GM21367 (cell line): ENCODE measurements at regions not wholly inside any gene's neighbourhood (a gene's known extent, or its start where the extent isn't known, plus 50 kb on each side); places are given as distances from the start of the nearest gene placed in this dataset.

Source experiments
- ATAC-seq: cut with Tn5 transposase; IDR thresholded peaks from one replicate; pipeline ENCODE4 v1.9.1; 2021; ENCODE audit not compliant: unreplicated experiment

DNA sequence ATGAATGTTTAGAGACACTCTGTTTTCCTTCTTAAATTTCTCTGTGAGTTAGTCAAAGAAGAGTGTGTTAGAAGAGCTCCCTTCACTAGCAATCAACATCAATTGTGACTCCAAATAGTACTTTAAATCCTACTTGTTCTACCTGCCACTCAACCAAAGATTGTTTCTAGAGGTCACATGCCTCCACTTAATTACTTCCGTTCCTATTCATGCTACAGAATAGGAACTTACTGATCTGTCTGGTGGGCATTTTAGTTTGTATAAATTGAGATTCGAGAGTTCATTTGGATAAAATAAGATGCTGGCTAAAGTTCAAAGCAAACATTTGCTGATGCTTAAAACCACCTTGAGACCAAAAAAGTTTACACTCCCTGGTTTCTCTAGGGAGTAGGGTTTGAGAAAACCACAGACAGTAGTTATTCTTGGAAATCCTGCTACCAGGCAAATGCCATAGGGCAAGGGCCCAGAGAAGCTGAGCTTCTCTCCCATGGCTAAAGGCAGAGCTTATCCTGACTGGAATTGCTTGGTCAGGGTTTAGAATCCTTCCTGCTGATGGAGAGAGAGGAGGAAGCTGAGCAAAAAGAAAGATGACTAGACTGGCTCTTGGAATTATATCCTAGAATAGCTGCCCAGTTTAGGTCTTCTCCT, 389.6 kb upstream of the ATP2B1 start:
- ATAC-seq, result no peak

DNA sequence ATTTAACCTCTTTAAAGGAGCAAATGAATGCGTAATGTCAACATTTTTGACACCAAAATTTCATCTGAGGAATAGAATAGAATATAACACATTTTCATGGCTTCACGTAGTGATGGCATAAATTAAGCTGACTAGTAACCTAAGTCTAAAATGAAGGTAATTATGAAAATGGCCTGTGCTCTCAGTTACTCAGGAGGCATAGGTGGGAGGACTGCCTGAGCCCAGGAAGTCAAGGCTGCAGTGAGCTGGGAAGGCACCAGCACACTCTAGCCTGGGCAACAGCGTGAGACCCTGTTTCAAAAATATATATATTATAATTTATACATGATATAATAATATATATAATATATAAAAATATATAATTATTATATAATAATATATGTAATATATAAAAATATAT, 383.2 kb upstream of the ATP2B1 start:
- ATAC-seq, result no peak

DNA sequence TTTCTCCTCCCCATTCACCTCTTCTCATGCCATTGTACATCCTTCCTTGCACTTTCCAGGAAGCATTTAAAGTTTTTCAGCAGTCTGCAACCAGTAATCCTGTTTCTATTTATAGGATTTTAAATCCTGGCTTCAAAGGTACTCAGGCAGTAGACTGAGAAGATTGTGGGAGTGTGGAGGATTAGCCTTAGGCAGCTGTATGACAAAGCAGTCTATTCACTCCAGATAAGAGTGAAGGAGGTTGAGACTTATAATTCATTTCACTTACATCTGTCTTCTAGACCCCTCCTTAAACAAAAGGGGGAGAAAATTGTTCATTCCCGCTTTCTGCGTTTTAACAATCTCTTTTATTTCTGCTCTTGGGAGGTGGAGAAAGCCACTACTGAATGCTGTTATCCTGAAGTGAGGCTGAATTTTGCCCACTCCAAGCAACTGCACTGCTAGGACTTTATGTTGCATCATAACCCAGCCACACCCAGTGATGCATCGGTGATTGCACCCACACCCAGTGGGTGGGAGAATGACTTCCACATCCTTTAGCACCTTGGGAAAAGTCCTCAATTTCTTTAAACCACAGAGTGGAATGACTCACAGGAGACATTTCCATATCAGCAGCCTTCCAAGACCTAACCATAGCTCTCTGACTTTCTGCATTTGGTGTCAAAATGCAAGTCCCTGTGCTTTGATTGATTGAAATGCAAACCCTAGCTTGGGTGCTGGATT, 382.5 kb upstream of the ATP2B1 start:
- no peak for ATAC-seq

DNA sequence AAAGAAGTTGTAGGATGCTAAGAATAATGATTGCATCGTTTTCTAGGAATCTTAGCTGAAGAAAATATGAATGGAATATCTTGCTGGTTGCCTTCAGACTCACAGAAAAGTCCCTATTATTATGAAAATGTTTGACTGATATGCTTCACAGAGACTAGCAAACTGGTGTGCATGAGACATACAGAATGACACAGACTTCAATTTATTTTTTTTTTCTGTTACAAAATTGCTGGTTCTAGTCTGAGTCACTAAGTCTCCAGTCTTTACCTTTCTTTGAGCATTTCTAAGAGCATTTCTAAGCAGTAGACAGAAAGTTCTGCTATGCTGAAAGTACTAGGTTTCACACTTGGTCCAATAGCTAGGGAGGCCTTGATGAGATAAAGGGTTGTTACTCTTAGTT, 377.6 kb upstream of the ATP2B1 start:
- no peak for ATAC-seq

DNA sequence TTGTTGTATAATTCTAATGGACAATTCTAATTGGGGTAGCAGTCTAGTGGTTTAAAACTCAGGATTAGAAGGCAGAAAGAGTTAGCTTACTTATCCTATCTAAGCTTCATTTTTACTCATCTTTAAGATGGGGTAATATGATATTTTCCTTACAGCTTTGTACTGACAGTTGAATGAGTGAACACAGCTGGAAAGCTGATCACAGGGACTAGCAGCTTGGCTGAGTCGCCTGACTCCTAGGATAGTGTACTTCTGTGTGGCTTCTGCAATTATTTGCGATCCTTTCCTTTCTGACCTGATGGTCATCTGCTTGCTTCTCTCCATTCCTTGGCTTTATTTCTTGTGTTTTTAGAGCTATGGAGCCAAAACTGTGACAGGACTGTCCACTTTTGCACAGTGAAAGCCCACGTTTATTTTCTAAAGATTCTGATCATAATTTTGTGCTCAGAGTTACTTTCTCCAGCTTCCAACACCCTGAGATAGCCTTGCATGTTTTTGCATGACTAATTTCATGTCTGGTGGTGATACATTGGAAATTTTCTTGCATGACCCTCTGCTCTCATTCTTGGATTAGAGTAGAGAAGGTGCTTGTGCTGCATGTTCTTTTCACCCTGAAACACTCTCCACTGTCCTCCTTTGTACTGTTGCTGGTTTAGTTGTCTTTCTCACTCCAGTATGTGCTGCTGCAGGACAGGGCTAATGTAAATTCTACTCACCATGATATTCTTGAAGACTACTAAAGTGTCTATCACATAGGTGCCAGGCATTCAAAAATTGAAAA, 377.0 kb upstream of the ATP2B1 start:
- ATAC-seq, result no peak

DNA sequence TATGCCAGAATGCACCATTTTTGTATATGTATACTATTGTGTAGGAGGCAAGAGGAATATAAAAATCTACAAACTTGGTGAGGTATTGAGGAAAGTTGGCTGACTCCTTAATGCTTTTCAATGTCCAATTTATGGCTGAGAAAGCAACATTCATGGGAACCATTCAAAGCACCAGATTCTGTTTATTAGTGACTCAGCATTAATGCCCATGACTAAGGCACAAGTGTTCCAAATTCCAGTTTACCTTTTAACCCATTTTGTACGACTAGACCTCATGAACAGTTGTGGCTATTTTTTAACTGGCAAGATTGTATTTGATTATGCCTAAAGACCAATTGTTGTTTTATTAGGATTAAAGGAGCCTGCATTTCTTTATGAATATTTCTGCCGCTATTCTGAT, 375.4 kb upstream of the ATP2B1 start:
- no peak for ATAC-seq

DNA sequence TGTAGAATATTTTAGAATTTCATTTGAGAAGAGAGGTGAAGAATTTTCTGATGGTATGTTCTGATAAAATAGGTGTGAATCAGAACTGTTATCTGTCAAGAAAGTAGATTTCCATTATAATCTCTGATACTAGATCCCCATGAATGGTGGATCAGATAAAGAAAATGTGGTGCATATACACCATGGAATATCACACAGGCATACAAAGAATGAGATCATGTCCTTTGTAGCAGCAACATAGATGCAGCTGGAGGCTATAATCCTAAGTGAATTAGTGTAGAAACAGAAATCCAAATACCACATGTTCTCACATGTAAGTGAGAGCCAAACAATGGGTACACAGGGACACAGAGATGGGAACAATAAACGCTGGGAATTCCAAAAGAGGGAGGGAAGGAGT, 372.0 kb upstream of the ATP2B1 start:
- ATAC-seq, result no peak

DNA sequence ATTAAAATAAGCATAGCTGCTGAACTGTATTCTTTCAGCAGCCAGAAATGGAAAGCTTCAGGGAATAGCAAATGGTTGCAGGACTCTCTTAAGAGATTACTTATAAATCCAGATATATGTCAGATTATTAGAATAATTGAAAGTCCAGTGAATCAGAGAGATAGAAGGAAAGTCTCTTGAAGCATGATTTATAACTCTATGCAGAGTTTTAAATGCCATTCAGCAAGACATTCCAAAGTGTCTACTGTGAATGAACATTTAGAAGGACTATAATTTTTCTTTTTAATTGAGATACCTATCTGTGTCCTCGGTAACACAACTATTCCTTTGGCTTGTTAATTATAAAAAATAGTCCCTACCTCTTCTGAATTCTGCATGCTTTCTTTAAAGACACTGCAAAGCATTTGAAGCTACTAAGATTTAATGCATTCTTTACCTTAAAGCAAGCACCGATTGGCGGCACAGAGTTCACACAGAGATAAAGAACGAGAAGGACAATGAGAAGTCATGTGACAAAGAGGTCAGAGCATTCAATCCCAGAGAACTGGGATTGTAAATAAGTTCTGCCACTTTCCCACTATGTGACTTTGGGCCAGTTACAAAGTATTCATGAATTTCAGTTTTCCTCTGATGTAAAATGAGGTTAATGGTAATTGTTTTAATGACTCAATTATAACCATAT, 371.0 kb upstream of the ATP2B1 start:
- ATAC-seq, result no peak

DNA sequence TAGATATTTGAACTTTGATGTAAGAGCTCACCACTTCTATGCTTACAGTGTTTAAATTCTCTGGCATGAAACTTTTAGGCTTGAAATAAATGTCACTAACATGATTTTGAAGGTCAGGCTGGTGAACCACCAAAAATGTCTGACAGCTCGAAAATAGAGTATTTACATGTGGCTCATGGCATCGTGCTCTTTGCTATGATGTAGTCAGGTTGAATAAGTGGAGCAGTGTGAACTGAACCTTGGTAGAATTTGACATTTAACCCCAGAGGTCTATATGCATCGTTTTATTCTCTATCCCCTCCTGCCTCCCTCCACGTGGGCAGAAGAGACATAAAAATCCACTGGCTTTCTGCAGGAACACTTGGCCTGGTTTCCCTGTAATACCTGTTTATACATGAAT, 369.7 kb upstream of the ATP2B1 start:
- ATAC-seq, result no peak

DNA sequence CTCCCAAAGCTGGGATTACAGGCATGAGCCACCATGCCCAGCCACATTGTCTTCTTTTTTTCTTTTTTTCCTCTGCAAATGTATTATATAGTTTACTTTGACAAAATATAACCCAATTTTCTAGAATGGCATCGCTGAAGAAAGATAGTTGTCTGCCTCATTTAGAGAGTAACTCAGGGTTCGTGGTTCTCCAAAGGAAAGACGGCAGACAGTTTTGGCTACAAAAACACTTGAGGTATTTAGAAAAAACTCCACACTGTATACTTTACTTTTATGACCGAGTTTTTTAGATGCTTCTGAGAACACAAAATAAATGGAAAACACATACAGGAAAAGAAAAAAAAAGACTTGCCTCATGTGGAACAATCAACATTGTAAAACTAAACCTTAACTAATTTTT, 369.1 kb upstream of the ATP2B1 start:
- no peak for ATAC-seq

DNA sequence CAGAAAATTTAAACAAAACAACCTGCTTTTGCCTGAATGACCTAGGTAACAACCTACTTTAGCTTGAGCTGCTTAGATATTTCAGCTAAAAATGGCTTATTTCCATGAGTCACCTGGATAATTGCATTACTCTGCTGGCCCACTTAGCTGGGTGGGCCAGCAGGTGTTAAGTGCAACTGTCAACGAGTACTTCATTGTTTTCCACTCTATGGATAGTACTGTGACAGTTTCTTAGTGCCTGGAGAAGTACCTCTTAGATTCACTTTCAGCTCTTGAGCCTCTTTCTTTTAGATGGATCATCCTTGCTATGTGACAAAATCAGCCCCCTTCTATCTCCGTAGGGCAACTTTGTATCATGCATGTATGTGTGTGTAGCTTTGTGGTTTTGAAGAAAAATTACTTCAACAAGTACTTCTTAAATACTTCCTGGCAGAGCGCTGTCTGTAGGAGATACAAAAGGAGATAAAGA, 368.2 kb upstream of the ATP2B1 start:
- ATAC-seq, result no peak

DNA sequence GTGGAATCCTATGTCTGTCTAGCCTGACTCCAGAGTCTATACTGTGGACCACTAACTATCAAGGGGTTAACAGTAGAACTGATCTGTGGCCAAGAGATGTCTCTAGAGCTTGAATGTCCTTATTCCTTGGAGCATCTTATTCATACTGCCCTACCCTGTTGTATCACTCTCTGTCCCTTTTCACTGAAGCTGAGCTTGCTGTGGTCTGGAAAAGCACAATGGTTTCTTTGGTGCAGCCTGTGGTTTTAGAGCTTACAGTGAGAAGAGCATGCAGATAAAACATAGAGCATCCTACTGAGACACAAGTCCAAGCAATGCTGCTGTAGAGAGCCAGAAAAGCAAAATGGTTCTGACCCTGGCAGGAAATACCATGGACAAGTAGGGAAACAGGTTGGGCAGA, 367.0 kb upstream of the ATP2B1 start:
- ATAC-seq, result no peak

DNA sequence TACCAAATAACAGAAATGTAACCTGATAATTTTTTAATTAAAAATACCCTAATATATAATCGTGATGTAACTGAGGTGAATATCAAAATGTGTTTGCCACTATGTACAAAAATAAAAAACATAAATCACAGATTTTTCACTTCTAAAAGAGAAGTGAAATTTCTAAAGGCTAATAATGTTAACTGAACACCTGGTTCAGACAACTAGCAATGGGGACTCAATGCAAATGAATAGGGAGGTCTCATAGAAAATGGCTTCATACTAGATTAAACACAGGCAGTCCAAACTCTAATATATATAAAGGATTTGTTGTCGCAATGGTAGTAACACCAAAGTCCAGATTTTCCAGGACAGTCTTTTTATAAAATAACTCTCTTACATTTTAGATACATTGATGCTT, 365.4 kb upstream of the ATP2B1 start:
- no peak for ATAC-seq

DNA sequence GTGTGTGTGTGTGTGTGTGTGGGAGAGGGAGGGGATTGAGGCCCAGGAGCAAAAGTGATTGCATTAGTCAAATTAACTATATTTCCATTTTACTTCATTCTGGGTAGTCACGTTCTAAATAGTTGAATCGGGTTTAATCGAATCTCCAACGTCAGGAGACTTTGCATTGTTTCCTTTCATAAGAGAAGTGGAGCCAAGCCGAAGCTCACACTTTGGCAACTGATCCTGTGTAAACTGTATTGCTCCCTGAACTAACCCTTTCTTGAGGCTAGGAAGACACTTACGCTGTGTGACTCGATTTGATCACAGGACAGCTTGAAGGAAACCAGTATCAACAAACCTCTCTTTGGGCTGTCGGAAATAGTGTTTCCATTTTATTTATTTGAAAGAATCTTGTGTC, 363.4 kb upstream of the ATP2B1 start:
- ATAC-seq, result no peak

DNA sequence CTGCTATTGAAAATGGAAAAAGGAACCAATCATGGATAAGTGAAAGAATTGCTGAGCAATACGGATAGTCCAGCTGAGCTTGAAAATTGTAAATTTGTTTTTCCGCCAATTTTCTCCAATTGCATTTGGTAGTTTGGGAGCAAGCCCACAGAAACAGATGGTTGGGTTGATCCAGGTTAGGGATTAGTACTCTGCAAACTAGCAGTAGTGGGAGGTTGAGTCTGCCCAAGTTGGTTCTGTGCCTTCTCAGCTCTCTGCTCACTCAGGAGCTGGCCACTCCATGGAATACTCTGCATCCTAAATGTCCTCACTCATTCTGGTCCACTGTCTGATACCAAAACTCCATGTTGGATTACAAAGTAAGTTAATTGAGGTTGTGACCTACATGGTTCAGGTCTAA, 361.1 kb upstream of the ATP2B1 start:
- ATAC-seq, result no peak

DNA sequence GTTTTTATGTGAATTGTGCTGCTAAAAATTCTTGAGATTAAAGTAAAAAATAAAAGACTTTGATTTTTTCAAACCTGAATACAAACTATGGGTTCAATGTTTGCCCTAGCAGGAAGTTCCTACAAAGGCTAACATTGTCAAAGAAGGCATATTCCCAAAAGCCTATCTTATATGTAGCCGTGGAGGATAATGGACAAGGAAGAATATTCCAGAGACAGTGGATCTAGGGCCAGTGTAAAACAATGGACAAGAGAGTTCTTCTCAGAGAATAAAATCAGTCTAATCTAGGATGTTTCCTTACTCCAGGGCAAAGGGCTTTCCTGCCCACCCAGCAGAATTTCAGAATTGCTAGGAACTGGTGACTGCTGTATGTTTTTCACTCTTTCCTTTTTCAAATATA, 359.2 kb upstream of the ATP2B1 start:
- ATAC-seq, result no peak

DNA sequence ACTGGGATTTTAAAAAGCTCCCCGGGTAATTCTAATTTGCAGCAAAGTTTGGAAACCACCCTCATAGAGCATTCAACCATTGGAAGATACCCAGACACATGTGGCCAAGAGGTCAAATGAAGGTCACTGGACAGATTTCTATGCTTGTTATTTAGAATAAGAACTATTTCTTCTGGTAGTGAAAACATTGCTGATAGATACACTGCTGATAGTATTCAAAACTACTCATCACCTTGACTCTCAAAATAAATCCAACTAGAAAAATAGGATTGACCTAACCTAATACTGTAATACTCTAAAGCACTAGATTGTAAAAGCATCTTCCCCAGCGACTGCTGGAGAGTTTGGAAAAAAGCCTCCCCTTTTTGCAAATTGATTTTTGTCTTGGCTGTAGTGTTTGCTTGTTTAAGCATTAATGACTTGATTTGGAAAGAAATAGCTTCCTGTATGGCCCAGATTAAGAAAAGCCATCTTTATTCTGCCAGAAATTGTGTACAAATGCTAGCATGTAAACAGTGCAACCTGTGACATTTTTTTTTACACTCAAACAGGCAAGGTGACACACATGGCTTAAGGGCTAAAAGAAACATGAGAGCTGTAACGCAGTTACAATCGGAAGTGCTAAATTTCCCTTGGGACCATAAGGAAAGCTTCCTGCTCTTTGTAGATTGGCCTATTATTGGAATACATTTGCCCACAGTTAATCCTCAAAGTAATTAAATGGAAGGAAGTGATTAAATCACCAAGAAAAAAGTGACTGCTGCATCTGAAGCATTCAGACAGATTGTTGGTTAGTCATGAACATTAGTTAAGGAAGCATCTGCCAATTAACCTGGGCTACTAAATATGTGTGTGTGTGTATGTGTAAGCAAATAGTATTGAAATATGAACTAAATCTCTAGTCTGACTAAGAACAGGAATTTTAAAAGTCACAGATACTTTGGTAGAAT, 356.5 kb upstream of the ATP2B1 start:
- no peak for ATAC-seq

DNA sequence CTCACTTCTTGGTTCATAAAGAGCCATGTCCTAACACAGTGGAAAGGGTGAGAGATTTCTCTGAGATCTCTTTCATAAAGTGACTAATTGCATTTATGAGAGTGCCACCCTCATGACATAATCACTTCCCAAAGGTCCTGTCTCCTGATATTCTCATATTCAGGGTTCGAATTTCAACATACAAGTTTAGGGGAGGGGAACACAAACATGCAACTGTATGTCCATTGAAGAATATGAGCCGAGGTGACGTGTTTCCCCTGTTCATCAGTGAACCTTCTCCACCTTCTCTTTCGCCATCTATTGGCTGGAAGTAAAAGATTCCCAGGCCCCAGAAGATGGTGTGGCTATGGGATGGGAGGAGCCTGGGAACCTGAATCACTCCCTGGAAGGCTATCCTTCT, 354.2 kb upstream of the ATP2B1 start:
- no peak for ATAC-seq

DNA sequence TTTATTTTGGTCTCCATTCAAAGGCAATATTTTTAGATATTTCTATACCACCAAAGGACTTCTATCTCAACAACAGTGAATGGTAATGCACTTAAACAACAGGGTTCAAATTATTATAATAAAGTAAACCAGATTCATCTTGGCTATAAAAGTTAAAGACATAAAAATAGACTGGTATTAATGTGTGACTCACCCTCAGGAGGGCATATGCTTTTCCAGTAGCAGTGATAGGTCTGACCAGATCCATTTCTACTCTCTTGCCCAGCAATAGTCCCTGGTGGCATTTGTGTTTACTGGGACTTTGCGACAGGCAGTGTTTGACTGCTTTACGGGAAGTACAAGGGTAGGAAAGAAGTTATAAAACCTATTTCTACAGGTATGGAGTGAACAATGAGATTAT, 353.2 kb upstream of the ATP2B1 start:
- ATAC-seq, result no peak

DNA sequence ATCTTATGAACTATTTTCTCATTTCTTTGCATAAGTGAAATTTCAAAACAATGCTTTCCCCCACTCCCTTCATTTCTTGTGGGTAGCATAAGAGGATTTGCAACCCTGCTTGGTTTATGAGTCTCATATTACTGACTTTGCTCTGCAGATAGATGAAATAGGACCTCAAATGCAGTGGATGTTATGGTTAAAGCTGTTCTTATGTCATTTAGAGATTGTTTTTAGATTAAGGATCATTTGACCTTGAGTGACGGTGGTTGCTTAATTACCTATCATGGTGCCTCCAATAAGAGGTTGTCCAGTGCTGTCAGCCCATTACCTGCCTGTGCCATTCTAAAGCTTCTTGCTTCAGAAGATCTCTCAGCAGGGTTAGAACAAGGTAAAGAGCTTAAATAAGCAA, 351.4 kb upstream of the ATP2B1 start:
- no peak for ATAC-seq
